HCT116 (cell line): ENCODE measurements at regions not wholly inside any gene's neighbourhood (a gene's known extent, or its start where the extent isn't known, plus 50 kb on each side); places are given as distances from the start of the nearest gene placed in this dataset.

Experiments
- ATAC-seq: fragments of 200-7000 bp; cut with Tn5 transposase; 2 replicates; pipeline ENCODE4 v1.9.1; 2020; ENCODE audit warnings: mild to moderate bottlenecking, moderate library complexity
- BruUV-seq: library from RNA; stranded (reverse); fragments of 400-500 nt; replicated peaks from 2 replicates; lab custom pipeline; 2021; lab: Mats Ljungman, UMichigan
- CTCF ChIA-PET: fragments of 300-600 bp; sonication (Branson Sonifier 250); formaldehyde crosslinking; loops from one replicate; lab custom pipeline; 2021; ENCODE audit warnings: antibody characterized with exemption; lab: Charles Lee
- POLR2A ChIA-PET: fragments of 300-600, 350-600 bp; sonication (Branson Sonifier 250); formaldehyde crosslinking; loops from one replicate; lab custom pipeline; 2021; ENCODE audit warnings: antibody characterized with exemption; lab: Charles Lee
- RAD21 ChIA-PET, 2 experiments: fragments of 300-600 bp; sonication (Branson Sonifier 250); formaldehyde crosslinking; loops; one replicate each; lab custom pipeline; 2023; ENCODE audit warnings: low total read pairs in 2 of 2; ENCODE audit not compliant: uncharacterized antibody in 2 of 2, unreplicated experiment in 2 of 2, low non-redundant PET in 1 of 2; lab: Charles Lee
- DNase-seq: peaks from one replicate; pipeline ENCODE4 v3.0.0-alpha.2; 2010; ENCODE audit warnings: low read depth, low spot score
- H2AFZ ChIP-seq: fragments of 200-600 bp; shearing (Covaris generic), sonication (generic); 2 replicates; pipeline ENCODE4 v1.6.1; 2017; ENCODE audit warnings: low read depth, mixed run types, mixed read lengths, antibody characterized with exemption, low read length; ENCODE audit not compliant: poor library complexity, severe bottlenecking
- H3K27ac ChIP-seq: 2 replicates; pipeline ENCODE4 v1.5.1; 2012; ENCODE audit warnings: low read depth, low read length
- H3K27me3 ChIP-seq: fragments of 200-600 bp; sonication (generic); 2 replicates; pipeline ENCODE4 v1.6.1; 2016; ENCODE audit warnings: mixed run types, low read length, mixed read lengths; ENCODE audit not compliant: insufficient read depth
- H3K36me3 ChIP-seq, 2 experiments: fragments of 200-500 bp in 1 of 2; fragments of 200-600 bp in 1 of 2; sonication (Bioruptor generic) in 1 of 2; sonication (generic) in 1 of 2; 2 replicates each; pipeline versions ENCODE4 v1.5.1 to v1.6.1; 2014 to 2016; ENCODE audit warnings: low read length in 2 of 2, inconsistent platforms in 1 of 2, mixed read lengths in 1 of 2, mixed run types in 1 of 2; ENCODE audit not compliant: insufficient read depth in 2 of 2, control insufficient read depth in 1 of 2
- H3K4me1 ChIP-seq, 2 experiments: fragments of 200-600 bp in 1 of 2; sonication (generic) in 1 of 2; 2 replicates each; pipeline versions ENCODE4 v1.5.1 to v1.6.1; 2012 to 2017; ENCODE audit warnings: low read length in 2 of 2, inconsistent platforms in 1 of 2, mild to moderate bottlenecking in 1 of 2, mixed read lengths in 1 of 2, mixed run types in 1 of 2, moderate library complexity in 1 of 2; ENCODE audit not compliant: insufficient read depth in 2 of 2, control insufficient read depth in 1 of 2
- H3K4me2 ChIP-seq: fragments of 200-600 bp; sonication (generic); 2 replicates; pipeline ENCODE4 v1.6.1; 2017; ENCODE audit warnings: mixed run types, low read length, mixed read lengths
- H3K4me3 ChIP-seq, 2 experiments: fragments of 200-600 bp in 1 of 2; sonication (generic) in 1 of 2; replicated peaks in 1 of 2; 2 replicates each; pipeline ENCODE4 v1.5.1; 2011 to 2016; ENCODE audit warnings: low read length in 2 of 2, control low read depth in 1 of 2, low read depth in 1 of 2, mild to moderate bottlenecking in 1 of 2, mixed read lengths in 1 of 2, mixed run types in 1 of 2
- H3K79me2 ChIP-seq: fragments of 200-600 bp; sonication (generic); 2 replicates; pipeline ENCODE4 v1.6.1; 2017; ENCODE audit warnings: mild to moderate bottlenecking, mixed run types, low read length, moderate library complexity, mixed read lengths; ENCODE audit not compliant: insufficient read depth
- H3K9ac ChIP-seq: fragments of 200-600 bp; sonication (generic); 2 replicates; pipeline ENCODE4 v1.6.1; 2016; ENCODE audit warnings: low read length, mixed read lengths
- H3K9me2 ChIP-seq: fragments of 200-600 bp; sonication (generic), shearing (Covaris generic); 2 replicates; pipeline ENCODE4 v1.6.1; 2017; ENCODE audit warnings: mixed run types, mild to moderate bottlenecking, moderate library complexity; ENCODE audit not compliant: insufficient read depth
- H3K9me3 ChIP-seq, 2 experiments: fragments of 200-500 bp in 1 of 2; fragments of 200-600 bp in 1 of 2; sonication (Bioruptor generic) in 1 of 2; sonication (generic) in 1 of 2; 2 replicates each; pipeline ENCODE4 v1.6.1; 2014 to 2017; ENCODE audit warnings: low read length in 2 of 2, mixed read lengths in 2 of 2, inconsistent platforms in 1 of 2, low read depth in 1 of 2, mild to moderate bottlenecking in 1 of 2, mixed run types in 1 of 2, moderate library complexity in 1 of 2; ENCODE audit not compliant: control insufficient read depth in 1 of 2, insufficient read depth in 1 of 2
- H4K20me1 ChIP-seq: fragments of 200-600 bp; sonication (generic), shearing (Covaris generic); 2 replicates; pipeline ENCODE4 v1.6.1; 2017; ENCODE audit warnings: mixed run types, mild to moderate bottlenecking, moderate library complexity; ENCODE audit not compliant: insufficient read depth
- CEBPB ChIP-seq: IDR thresholded peaks from 2 replicates; pipeline ENCODE4 v1.6.1; 2012; ENCODE audit warnings: low read depth
- EZH2phosphoT487 ChIP-seq: fragments of 200-600 bp; IDR thresholded peaks from 2 replicates; pipeline ENCODE4 v1.6.1; 2018; ENCODE audit warnings: antibody characterized with exemption, borderline replicate concordance
- POLR2AphosphoS5 ChIP-seq: IDR thresholded peaks from 2 replicates; pipeline ENCODE4 v1.6.1; 2011; ENCODE audit warnings: mild to moderate bottlenecking, low read depth, low read length, moderate library complexity
- RAD21 ChIP-seq: IDR thresholded peaks from 2 replicates; pipeline ENCODE4 v1.6.1; 2012; ENCODE audit warnings: low read depth, mild to moderate bottlenecking
- intact Hi-C: fragments of 100-400 bp; cut with micrococcal nuclease; formaldehyde crosslinking; loops from 2 replicates; pipeline ENCODE4 v1.10.0; 2022
- TF ChIP-seq, protein P1 (sequence below): IDR thresholded peaks from 2 replicates; pipeline ENCODE4 v1.6.1; 2011; ENCODE audit warnings: mild to moderate bottlenecking, low read length, moderate library complexity; ENCODE audit not compliant: insufficient replicate concordance; ENCODE audit errors: extremely low read depth
- TF ChIP-seq, protein P2 (sequence below), 3 experiments: fragments of 200-600 bp in 1 of 3; sonication (generic) in 1 of 3; IDR thresholded peaks in 2 of 3; conservative IDR thresholded peaks in 1 of 3; 2 replicates each; pipeline ENCODE4 v1.5.1; 2012 to 2017; ENCODE audit warnings: low read depth in 2 of 3, low read length in 2 of 3, antibody characterized with exemption in 1 of 3, borderline replicate concordance in 1 of 3, control low read depth in 1 of 3, mild to moderate bottlenecking in 1 of 3, mixed read lengths in 1 of 3, mixed run types in 1 of 3, moderate library complexity in 1 of 3; ENCODE audit not compliant: insufficient read depth in 1 of 3

DNA sequence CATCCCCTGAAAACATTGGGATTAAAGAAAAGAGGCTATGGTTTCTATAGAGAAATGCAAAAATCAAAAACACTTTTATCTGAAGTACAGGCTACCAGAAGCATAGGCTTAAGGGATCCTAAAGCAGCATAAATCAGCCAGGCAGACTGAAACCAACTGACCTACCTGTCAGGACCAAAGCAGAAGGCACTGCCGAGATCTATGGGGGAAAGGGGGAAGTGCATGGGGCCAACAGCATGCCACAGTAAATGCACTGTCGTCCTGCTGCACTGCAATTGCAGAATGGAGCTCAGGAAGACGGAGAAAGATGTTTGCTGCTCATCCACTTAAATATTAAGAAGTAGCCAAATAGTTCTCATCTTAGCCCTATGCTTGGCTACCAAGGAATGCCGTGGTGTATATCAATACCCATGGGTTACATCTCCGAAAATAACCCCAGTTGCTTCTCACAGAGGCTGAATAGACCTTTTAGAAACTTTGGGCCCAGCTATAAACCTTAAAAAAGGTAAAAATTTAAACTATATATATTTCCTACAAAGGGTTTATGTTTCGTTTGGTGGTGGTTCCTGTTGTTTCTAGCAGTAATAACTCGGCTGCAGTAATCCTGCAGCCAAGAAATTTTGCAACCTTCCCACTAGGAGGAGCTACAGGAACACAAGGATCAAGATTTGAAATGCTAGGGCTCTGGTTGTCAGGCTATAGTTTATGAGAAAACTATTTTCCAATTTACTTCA lies 312.2 kb upstream of the DIAPH2 start:
- POLR2A ChIA-PET, result no interaction called here
- ATAC-seq, result no peak
- H4K20me1 ChIP-seq, result no peaks in the 10 kb centered on the region
- CTCF ChIA-PET, result no interaction called here
- H3K79me2 ChIP-seq, result no peaks in the 10 kb centered on the region
- H3K4me3 ChIP-seq, result no peak overlapping the region
- H3K4me2 ChIP-seq, result no peak overlapping the region
- peak; percentile 1 for DNase-seq
- H2AFZ ChIP-seq, result no peak overlapping the region
- H3K9me2 ChIP-seq, result no peaks in the 10 kb centered on the region
- no peak overlapping the region for H3K27ac ChIP-seq
- RAD21 ChIA-PET, result no interaction called here
- H3K9me3 ChIP-seq, result no peaks in the 10 kb centered on the region
- BruUV-seq, result no TSS peak
- H3K36me3 ChIP-seq, result no peaks in the 10 kb centered on the region
- H3K4me1 ChIP-seq, result no peaks in the 10 kb centered on the region
- no peaks in the 10 kb centered on the region for H3K27me3 ChIP-seq
- intact Hi-C loops, result no loop called here
- TF ChIP-seq, protein P1, sequence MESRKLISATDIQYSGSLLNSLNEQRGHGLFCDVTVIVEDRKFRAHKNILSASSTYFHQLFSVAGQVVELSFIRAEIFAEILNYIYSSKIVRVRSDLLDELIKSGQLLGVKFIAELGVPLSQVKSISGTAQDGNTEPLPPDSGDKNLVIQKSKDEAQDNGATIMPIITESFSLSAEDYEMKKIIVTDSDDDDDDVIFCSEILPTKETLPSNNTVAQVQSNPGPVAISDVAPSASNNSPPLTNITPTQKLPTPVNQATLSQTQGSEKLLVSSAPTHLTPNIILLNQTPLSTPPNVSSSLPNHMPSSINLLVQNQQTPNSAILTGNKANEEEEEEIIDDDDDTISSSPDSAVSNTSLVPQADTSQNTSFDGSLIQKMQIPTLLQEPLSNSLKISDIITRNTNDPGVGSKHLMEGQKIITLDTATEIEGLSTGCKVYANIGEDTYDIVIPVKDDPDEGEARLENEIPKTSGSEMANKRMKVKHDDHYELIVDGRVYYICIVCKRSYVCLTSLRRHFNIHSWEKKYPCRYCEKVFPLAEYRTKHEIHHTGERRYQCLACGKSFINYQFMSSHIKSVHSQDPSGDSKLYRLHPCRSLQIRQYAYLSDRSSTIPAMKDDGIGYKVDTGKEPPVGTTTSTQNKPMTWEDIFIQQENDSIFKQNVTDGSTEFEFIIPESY, result no peak
- TF ChIP-seq, protein P2, sequence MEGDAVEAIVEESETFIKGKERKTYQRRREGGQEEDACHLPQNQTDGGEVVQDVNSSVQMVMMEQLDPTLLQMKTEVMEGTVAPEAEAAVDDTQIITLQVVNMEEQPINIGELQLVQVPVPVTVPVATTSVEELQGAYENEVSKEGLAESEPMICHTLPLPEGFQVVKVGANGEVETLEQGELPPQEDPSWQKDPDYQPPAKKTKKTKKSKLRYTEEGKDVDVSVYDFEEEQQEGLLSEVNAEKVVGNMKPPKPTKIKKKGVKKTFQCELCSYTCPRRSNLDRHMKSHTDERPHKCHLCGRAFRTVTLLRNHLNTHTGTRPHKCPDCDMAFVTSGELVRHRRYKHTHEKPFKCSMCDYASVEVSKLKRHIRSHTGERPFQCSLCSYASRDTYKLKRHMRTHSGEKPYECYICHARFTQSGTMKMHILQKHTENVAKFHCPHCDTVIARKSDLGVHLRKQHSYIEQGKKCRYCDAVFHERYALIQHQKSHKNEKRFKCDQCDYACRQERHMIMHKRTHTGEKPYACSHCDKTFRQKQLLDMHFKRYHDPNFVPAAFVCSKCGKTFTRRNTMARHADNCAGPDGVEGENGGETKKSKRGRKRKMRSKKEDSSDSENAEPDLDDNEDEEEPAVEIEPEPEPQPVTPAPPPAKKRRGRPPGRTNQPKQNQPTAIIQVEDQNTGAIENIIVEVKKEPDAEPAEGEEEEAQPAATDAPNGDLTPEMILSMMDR (IDR thresholded peaks at IDR 0.05 in 2 of 3, conservative IDR thresholded peaks at IDR 0.05 in 1 of 3; ENCODE audit: borderline replicate concordance in 1 of 3, insufficient read depth in 1 of 3, low read depth in 2 of 3, low read length in 2 of 3), result peak in 2 of 3 experiments; percentile 32 to 48; a peak in 4 of 6 replicates
- TF ChIP-seq POLR2AphosphoS5 (no peak), RAD21 (peak; percentile 42; the same call in 1 of the 2 replicates), EZH2phosphoT487 (no peak), CEBPB (no peak)
- H3K9ac ChIP-seq, result no peak overlapping the region
